K562 (cell line): ENCODE measurements at regions not wholly inside any gene's neighbourhood (a gene's known extent, or its start where the extent isn't known, plus 50 kb on each side); places are given as distances from the start of the nearest gene placed in this dataset.

Experiments used
- ATAC-seq: fragments of 200-7000 bp; cut with Tn5 transposase; 3 replicates; pipeline ENCODE4 v1.9.1; 2020; ENCODE audit warnings: moderate library complexity
- BruUV-seq: library from RNA; stranded (reverse); fragments of 400-500 nt; replicated peaks from 2 replicates; lab custom pipeline; 2021; lab: Mats Ljungman, UMichigan
- CTCF ChIA-PET: fragments of 300-600 bp; formaldehyde crosslinking; extraction: SDS; loops from one replicate; lab custom pipeline; 2021; ENCODE audit warnings: low intra/inter-chr PET ratio; lab: Yijun Ruan, JAX
- POLR2A ChIA-PET: fragments of 300-600, 350-650 bp; sonication (Branson Sonifier 250); formaldehyde crosslinking; extraction: SDS; loops from one replicate; lab custom pipeline; 2021; ENCODE audit warnings: antibody characterized with exemption, inconsistent platforms; lab: Yijun Ruan, JAX
- DNase-seq, 4 experiments: peaks; one replicate each; pipeline versions ENCODE4 v3.0.0 to v3.0.0-alpha.2; 2011 to 2018; ENCODE audit warnings: low spot score in 3 of 4, mixed read lengths in 3 of 4; ENCODE audit errors: extremely low read depth in 1 of 4
- FAIRE-seq: peaks from 2 replicates; lab custom pipeline; 2011; peaks lifted over from hg19 to GRCh38; lab: Jason Lieb, UNC
- H2AFZ ChIP-seq: 2 replicates; pipeline ENCODE4 v1.6.0; 2011; ENCODE audit warnings: low read depth, low read length, control low read depth, inconsistent platforms
- H3K27ac ChIP-seq: fragments of 200-600 bp; 3 replicates; pipeline ENCODE4 v1.8.0; 2011; ENCODE audit warnings: low read depth, mild to moderate bottlenecking, control low read depth, inconsistent platforms, low read length, moderate library complexity, mixed read lengths; ENCODE audit errors: extremely low read depth
- H3K27me3 ChIP-seq, 2 experiments: fragments of 300-600 bp in 1 of 2; 2 replicates in 1 of 2; 3 replicates in 1 of 2; pipeline versions ENCODE4 v1.6.0 to v1.8.0; 2011; ENCODE audit warnings: inconsistent platforms in 2 of 2, low read length in 2 of 2, mild to moderate bottlenecking in 1 of 2, mixed read lengths in 1 of 2, moderate library complexity in 1 of 2; ENCODE audit not compliant: control insufficient read depth in 2 of 2, insufficient read depth in 2 of 2
- H3K36me3 ChIP-seq: fragments of 300-600 bp; 3 replicates; pipeline ENCODE4 v1.8.0; 2011; ENCODE audit warnings: mild to moderate bottlenecking, low read length, inconsistent platforms; ENCODE audit not compliant: control insufficient read depth, insufficient read depth
- H3K4me1 ChIP-seq, 2 experiments: fragments of 200-600 bp in 1 of 2; replicated peaks in 1 of 2; 2 replicates in 1 of 2; 3 replicates in 1 of 2; pipeline versions ENCODE4 v1.5.1 to v1.8.0; 2011; ENCODE audit warnings: inconsistent platforms in 2 of 2, low read length in 2 of 2, mild to moderate bottlenecking in 1 of 2, mixed read lengths in 1 of 2, moderate library complexity in 1 of 2; ENCODE audit not compliant: control insufficient read depth in 2 of 2, insufficient read depth in 2 of 2
- H3K4me2 ChIP-seq: 2 replicates; pipeline ENCODE4 v1.6.1; 2011; ENCODE audit warnings: low read length, control low read depth, inconsistent platforms, mixed read lengths; ENCODE audit not compliant: insufficient read depth
- H3K4me3 ChIP-seq: fragments of 200-600 bp; sonication (generic), shearing (Covaris generic); 2 replicates; pipeline ENCODE4 v1.5.1; 2016; ENCODE audit warnings: control low read depth, inconsistent platforms
- H3K79me2 ChIP-seq: fragments of 200-600 bp; 3 replicates; pipeline ENCODE4 v1.8.0; 2011; ENCODE audit warnings: low read length, inconsistent platforms; ENCODE audit not compliant: control insufficient read depth, insufficient read depth
- H3K9ac ChIP-seq, 2 experiments: 2 replicates each; pipeline versions ENCODE4 v1.6.0 to v1.6.1; 2011; ENCODE audit warnings: low read depth in 2 of 2, low read length in 2 of 2, control low read depth in 1 of 2, inconsistent platforms in 1 of 2, mild to moderate bottlenecking in 1 of 2, mixed read lengths in 1 of 2; ENCODE audit not compliant: insufficient read depth in 1 of 2
- H3K9me1 ChIP-seq: one replicate; pipeline ENCODE4 v1.6.0; 2011; ENCODE audit warnings: inconsistent platforms, mild to moderate bottlenecking, low read length, moderate library complexity; ENCODE audit not compliant: control insufficient read depth, insufficient read depth
- H3K9me3 ChIP-seq: replicated peaks from 2 replicates; pipeline ENCODE4 v1.5.1; 2011; ENCODE audit warnings: low read depth, low read length, inconsistent platforms; ENCODE audit not compliant: control insufficient read depth, insufficient read depth
- H4K20me1 ChIP-seq: replicated peaks from 2 replicates; pipeline ENCODE4 v1.6.1; 2011; ENCODE audit warnings: low read length, inconsistent platforms, mixed read lengths; ENCODE audit not compliant: control insufficient read depth, insufficient read depth
- C11orf30 ChIP-seq: fragments of 450-650 bp; IDR thresholded peaks from 2 replicates; pipeline ENCODE4 v1.6.1; 2016; ENCODE audit warnings: low read depth, mild to moderate bottlenecking
- ETS2 ChIP-seq: IDR thresholded peaks from 2 replicates; pipeline ENCODE4 v1.6.1; 2016; ENCODE audit warnings: borderline replicate concordance, missing genetic modification characterization, mild to moderate bottlenecking, moderate library complexity, missing compliant biosample characterization; ENCODE audit not compliant: poor library complexity, severe bottlenecking
- MAFG ChIP-seq: fragments of 450-650 bp; conservative IDR thresholded peaks from 2 replicates; pipeline ENCODE4 v1.6.1; 2016; ENCODE audit warnings: missing genetic modification characterization, missing compliant biosample characterization
- MEIS2 ChIP-seq: fragments of 450-650 bp; IDR thresholded peaks from 2 replicates; pipeline ENCODE4 v1.6.1; 2014; ENCODE audit warnings: mild to moderate bottlenecking; ENCODE audit not compliant: partially characterized antibody
- NFRKB ChIP-seq: fragments of 450-650 bp; IDR thresholded peaks from 2 replicates; pipeline ENCODE4 v1.6.1; 2016; ENCODE audit warnings: low read depth
- PKNOX1 ChIP-seq: fragments of 450-650 bp; IDR thresholded peaks from 2 replicates; pipeline ENCODE4 v1.6.1; 2016
- ZKSCAN1 ChIP-seq: fragments of 150-350 bp; IDR thresholded peaks from 2 replicates; pipeline ENCODE4 v1.6.1; 2016; ENCODE audit warnings: low read depth, low read length
- ZNF316 ChIP-seq: fragments of 450-650 bp; IDR thresholded peaks from 2 replicates; pipeline ENCODE4 v1.6.1; 2016
- ZNF561 ChIP-seq: fragments of 450-650 bp; formaldehyde crosslinking; conservative IDR thresholded peaks from 2 replicates; pipeline ENCODE4 v1.4.0; 2020; ENCODE audit warnings: mild to moderate bottlenecking, moderate library complexity
- WGBS: fragments of 100-300 bp; shearing (Covaris generic); methylation state at CpG from one replicate; pipeline ENCODE4 v1.1.6; 2016; ENCODE audit warnings: low coverage, mixed read lengths; ENCODE audit not compliant: insufficient coverage; ENCODE audit errors: missing lambda C conversion rate; 5-methylcytosine and 5-hydroxymethylcytosine counted together
- in situ Hi-C: fragments of 300-500 bp; cut with MboI; formaldehyde crosslinking; loops from 4 replicates; pipeline ENCODE4 v1.15.0; 2018; ENCODE audit warnings: inconsistent platforms, mixed read lengths
- intact Hi-C: fragments of 100-400 bp; cut with micrococcal nuclease; formaldehyde crosslinking; loops from 2 replicates; pipeline ENCODE4 v1.14.2; 2022
- TF ChIP-seq, protein P1 (sequence below), 2 experiments: IDR thresholded peaks in 1 of 2; conservative IDR thresholded peaks in 1 of 2; 2 replicates each; pipeline ENCODE4 v1.6.1; 2016; ENCODE audit warnings: low read depth in 2 of 2, mild to moderate bottlenecking in 1 of 2, missing compliant biosample characterization in 1 of 2, missing genetic modification characterization in 1 of 2, moderate library complexity in 1 of 2
- TF ChIP-seq, protein P2 (sequence below): sonication (generic); formaldehyde crosslinking; IDR thresholded peaks from 2 replicates; pipeline ENCODE4 v1.8.0; 2022; ENCODE audit warnings: missing genetic modification reagents, mild to moderate bottlenecking, borderline replicate concordance

GRCh38 chr3:130291148-130291547 is 54.3 kb upstream of the COL6A5 start:
- H3K36me3 ChIP-seq, result no peaks in the 10 kb centered on the region
- POLR2A ChIA-PET, result interaction anchor here (0.7 to 1.3 kb wide), 2 partner anchors 54 to 246 kb away, joined by 3 to 4 read pairs; partner anchors contain the start of gene COL6A5
- CTCF ChIA-PET, result no interaction called here
- in situ Hi-C loops, result no loop called here
- WGBS, result 9% methylated on average over 2 of the region's 2 CpGs
- H3K4me1 ChIP-seq, result no peaks in the 10 kb centered on the region; a peak in 1 of 5 replicates
- no peak overlapping the region for H3K9ac ChIP-seq
- no peaks in the 10 kb centered on the region for H4K20me1 ChIP-seq
- no peaks in the 10 kb centered on the region for H3K27me3 ChIP-seq
- ATAC-seq (no peak), FAIRE-seq (no peak), DNase-seq (no peak)
- intact Hi-C loops, result loop anchor here (5.0 kb wide), 1 partner anchor 96 kb away; no protein-coding TSS in a partner anchor
- no peak overlapping the region; the same call in 1 of the 2 replicates for H2AFZ ChIP-seq
- H3K79me2 ChIP-seq, result no peaks in the 10 kb centered on the region
- no peaks in the 10 kb centered on the region for H3K9me3 ChIP-seq
- H3K27ac ChIP-seq, result no peak overlapping the region
- TF ChIP-seq NFRKB, result no peak
- TF ChIP-seq MAFG (tag), result 0 out of 2 replicates have a peak, but pooled peaks have one; percentile 10
- peak; percentile 58 for TF ChIP-seq C11orf30
- TF ChIP-seq ZNF316, result peak; percentile 81
- TF ChIP-seq, all 486 proteins: peak for 3
- H3K4me3 ChIP-seq, result no peak overlapping the region
- BruUV-seq, result no TSS peak
- H3K4me2 ChIP-seq, result no peak overlapping the region
- H3K9me1 ChIP-seq, result no peaks in the 10 kb centered on the region

- peak in 2 of 4 experiments; percentile 17 to 37 for DNase-seq
- no peaks in the 10 kb centered on the region for H3K9me3 ChIP-seq
- H3K9ac ChIP-seq, result peak overlapping the region in 1 of 2 experiments; percentile 45; a peak in 1 of 4 replicates
- POLR2A ChIA-PET, result no interaction called here
- H3K4me1 ChIP-seq, result no peaks in the 10 kb centered on the region; a peak in 1 of 5 replicates
- no peaks in the 10 kb centered on the region for H3K79me2 ChIP-seq
- no peak overlapping the region for H2AFZ ChIP-seq
- H3K27ac ChIP-seq, result no peak overlapping the region
- peak; percentile 60 for ATAC-seq
- no TSS peak for BruUV-seq
- intact Hi-C loops (loop anchor here (5.0 kb wide), 1 partner anchor 94 kb away; no protein-coding TSS in a partner anchor), in situ Hi-C loops (no loop called here)
- H4K20me1 ChIP-seq, result no peaks in the 10 kb centered on the region
- FAIRE-seq, result peak; percentile 70
- no peak overlapping the region for H3K4me3 ChIP-seq
- no peaks in the 10 kb centered on the region for H3K27me3 ChIP-seq
- no peaks in the 10 kb centered on the region for H3K36me3 ChIP-seq
- no peak overlapping the region for H3K4me2 ChIP-seq
- H3K9me1 ChIP-seq, result no peaks in the 10 kb centered on the region
- CTCF ChIA-PET, result no interaction called here
- TF ChIP-seq, protein P1, sequence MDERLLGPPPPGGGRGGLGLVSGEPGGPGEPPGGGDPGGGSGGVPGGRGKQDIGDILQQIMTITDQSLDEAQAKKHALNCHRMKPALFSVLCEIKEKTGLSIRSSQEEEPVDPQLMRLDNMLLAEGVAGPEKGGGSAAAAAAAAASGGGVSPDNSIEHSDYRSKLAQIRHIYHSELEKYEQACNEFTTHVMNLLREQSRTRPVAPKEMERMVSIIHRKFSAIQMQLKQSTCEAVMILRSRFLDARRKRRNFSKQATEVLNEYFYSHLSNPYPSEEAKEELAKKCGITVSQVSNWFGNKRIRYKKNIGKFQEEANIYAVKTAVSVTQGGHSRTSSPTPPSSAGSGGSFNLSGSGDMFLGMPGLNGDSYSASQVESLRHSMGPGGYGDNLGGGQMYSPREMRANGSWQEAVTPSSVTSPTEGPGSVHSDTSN (CRISPR knock-in tag; IDR thresholded peaks at IDR 0.05; ENCODE audit: low read depth), result no peak
- TF ChIP-seq, protein P1 (tag; conservative IDR thresholded peaks at IDR 0.05; ENCODE audit: low read depth), result 0 out of 2 replicates have a peak, but pooled peaks have one; percentile 18
- TF ChIP-seq MEIS2 (peak; percentile 60), ZNF561 (CRISPR knock-in tag) (no peak), ZKSCAN1 (peak; percentile 80; the same call in 1 of the 2 replicates), PKNOX1 (peak; percentile 35; the same call in 1 of the 2 replicates), ETS2 (no peak)
- TF ChIP-seq, protein P2, sequence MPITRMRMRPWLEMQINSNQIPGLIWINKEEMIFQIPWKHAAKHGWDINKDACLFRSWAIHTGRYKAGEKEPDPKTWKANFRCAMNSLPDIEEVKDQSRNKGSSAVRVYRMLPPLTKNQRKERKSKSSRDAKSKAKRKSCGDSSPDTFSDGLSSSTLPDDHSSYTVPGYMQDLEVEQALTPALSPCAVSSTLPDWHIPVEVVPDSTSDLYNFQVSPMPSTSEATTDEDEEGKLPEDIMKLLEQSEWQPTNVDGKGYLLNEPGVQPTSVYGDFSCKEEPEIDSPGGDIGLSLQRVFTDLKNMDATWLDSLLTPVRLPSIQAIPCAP, result no peak
Measured at GRCh38 chr3:130293247-130293646, 52.2 kb upstream of the COL6A5 start.
